EL (cell line): ENCODE measurements at regions not wholly inside any gene's neighbourhood (a gene's known extent, or its start where the extent isn't known, plus 50 kb on each side); places are given as distances from the start of the nearest gene placed in this dataset.
"Not testable (repeated sequence)": the region's sequence is repeated elsewhere in the genome, so short reads cannot be mapped to it uniquely, and the experiment has no call there.

Source experiments
- DNase-seq: peaks from one replicate; pipeline ENCODE4 v3.0.0-alpha.2; 2016

DNA sequence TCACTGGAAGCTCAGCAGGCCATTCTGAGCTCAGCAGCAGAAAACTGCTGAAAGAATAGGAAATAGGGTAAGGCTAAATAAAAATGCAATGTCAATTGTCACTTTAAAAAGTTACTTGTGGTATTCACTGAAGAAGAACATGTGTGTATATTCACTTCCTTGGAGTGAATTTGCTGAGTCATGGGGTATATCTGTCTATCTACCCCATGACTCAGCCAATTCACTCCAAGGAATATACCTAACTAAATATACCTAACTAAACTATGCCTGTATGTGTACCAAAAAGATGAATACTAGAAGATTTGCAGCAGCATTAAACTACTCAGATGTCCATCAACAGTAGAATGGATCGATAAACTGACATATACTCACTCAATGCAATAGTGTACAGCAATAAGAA, 69.5 kb upstream of the KCNAB1 start:
- peak; percentile 9 for DNase-seq

- no peak for DNase-seq
Observed at GRCh38 chr3:156051651-156052050, 68.7 kb upstream of the KCNAB1 start.

GRCh38 chr3:156052115-156052514, 68.3 kb upstream of the KCNAB1 start:
- DNase-seq = no peak

- DNase-seq = peak; percentile 13
Observed at GRCh38 chr3:156059950-156060501, 60.4 kb upstream of the KCNAB1 start.

- not testable (repeated sequence) for DNase-seq
Observed at GRCh38 chr3:156068151-156068550, 52.2 kb upstream of the KCNAB1 start.

- no peak for DNase-seq
Observed at GRCh38 chr3:156070028-156070427, 50.4 kb upstream of the KCNAB1 start.
